Ishikawa (cell line): ENCODE measurements at regions not wholly inside any gene's neighbourhood (a gene's known extent, or its start where the extent isn't known, plus 50 kb on each side); places are given as distances from the start of the nearest gene placed in this dataset.

Experiments
- CEBPB ChIP-seq: IDR thresholded peaks from 2 replicates; pipeline ENCODE4 v1.6.1; 2012
- CREB1 ChIP-seq: IDR thresholded peaks from 2 replicates; pipeline ENCODE4 v1.6.1; 2012; ENCODE audit warnings: low read depth
- EGR1 ChIP-seq: IDR thresholded peaks from 2 replicates; pipeline ENCODE4 v1.6.1; 2012
- EP300 ChIP-seq: IDR thresholded peaks from 2 replicates; pipeline ENCODE4 v1.6.1; 2012; ENCODE audit warnings: borderline replicate concordance
- FOXM1 ChIP-seq: IDR thresholded peaks from 2 replicates; pipeline ENCODE4 v1.6.1; 2012; ENCODE audit warnings: low read depth, borderline replicate concordance
- NFIC ChIP-seq: IDR thresholded peaks from 2 replicates; pipeline ENCODE4 v1.6.1; 2012
- RAD21 ChIP-seq: IDR thresholded peaks from 2 replicates; pipeline ENCODE4 v1.6.1; 2012; ENCODE audit warnings: low read depth
- TAF1 ChIP-seq: IDR thresholded peaks from 2 replicates; pipeline ENCODE4 v1.6.1; 2012; ENCODE audit warnings: low read depth, mild to moderate bottlenecking
- TCF12 ChIP-seq: IDR thresholded peaks from 2 replicates; pipeline ENCODE4 v1.6.1; 2012; ENCODE audit warnings: low read depth
- TEAD4 ChIP-seq: IDR thresholded peaks from 2 replicates; pipeline ENCODE4 v1.6.1; 2012
- YY1 ChIP-seq: IDR thresholded peaks from 2 replicates; pipeline ENCODE4 v1.6.1; 2012; ENCODE audit warnings: low read depth
- ZBTB7A ChIP-seq: IDR thresholded peaks from 2 replicates; pipeline ENCODE4 v1.6.1; 2012; ENCODE audit warnings: low read depth
- TF ChIP-seq, protein P1 (sequence below): IDR thresholded peaks from 2 replicates; pipeline ENCODE4 v1.6.1; 2012
- TF ChIP-seq, protein P2 (sequence below): IDR thresholded peaks from 2 replicates; pipeline ENCODE4 v1.6.1; 2012
- TF ChIP-seq, protein P3 (sequence below): IDR thresholded peaks from 2 replicates; pipeline ENCODE4 v1.6.1; 2012; ENCODE audit warnings: low read depth, mild to moderate bottlenecking

DNA sequence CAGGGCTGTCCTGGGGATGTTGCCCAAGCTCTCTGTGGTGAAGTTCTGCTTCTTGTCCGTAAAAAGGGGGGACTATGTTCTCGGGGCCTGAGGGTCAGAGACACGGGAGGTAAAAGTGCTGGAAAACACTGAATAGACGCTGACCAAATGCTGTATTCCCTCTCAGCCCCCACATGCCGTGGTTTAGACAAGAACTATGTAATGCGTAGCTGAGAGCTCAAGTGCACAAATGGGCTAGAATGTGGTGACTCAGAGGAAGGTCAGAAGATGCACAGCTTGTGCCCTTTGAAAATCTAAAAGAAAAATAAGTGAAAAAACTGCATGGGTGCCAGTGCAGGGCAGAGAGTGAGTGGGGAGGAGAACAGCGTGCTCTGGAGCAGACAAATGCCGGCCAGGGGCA is 80.3 kb upstream of the MAP4K4 start:
- TF ChIP-seq RAD21 (no peak), YY1 (no peak), ZBTB7A (no peak), EP300 (no peak), TAF1 (no peak), NFIC (no peak), TCF12 (no peak), EGR1 (no peak), CEBPB (no peak), CREB1 (no peak), FOXM1 (no peak), TEAD4 (no peak)
- TF ChIP-seq, protein P1, sequence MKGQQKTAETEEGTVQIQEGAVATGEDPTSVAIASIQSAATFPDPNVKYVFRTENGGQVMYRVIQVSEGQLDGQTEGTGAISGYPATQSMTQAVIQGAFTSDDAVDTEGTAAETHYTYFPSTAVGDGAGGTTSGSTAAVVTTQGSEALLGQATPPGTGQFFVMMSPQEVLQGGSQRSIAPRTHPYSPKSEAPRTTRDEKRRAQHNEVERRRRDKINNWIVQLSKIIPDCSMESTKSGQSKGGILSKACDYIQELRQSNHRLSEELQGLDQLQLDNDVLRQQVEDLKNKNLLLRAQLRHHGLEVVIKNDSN: no peak
- TF ChIP-seq, protein P2, sequence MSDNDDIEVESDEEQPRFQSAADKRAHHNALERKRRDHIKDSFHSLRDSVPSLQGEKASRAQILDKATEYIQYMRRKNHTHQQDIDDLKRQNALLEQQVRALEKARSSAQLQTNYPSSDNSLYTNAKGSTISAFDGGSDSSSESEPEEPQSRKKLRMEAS: no peak
- TF ChIP-seq, protein P3, sequence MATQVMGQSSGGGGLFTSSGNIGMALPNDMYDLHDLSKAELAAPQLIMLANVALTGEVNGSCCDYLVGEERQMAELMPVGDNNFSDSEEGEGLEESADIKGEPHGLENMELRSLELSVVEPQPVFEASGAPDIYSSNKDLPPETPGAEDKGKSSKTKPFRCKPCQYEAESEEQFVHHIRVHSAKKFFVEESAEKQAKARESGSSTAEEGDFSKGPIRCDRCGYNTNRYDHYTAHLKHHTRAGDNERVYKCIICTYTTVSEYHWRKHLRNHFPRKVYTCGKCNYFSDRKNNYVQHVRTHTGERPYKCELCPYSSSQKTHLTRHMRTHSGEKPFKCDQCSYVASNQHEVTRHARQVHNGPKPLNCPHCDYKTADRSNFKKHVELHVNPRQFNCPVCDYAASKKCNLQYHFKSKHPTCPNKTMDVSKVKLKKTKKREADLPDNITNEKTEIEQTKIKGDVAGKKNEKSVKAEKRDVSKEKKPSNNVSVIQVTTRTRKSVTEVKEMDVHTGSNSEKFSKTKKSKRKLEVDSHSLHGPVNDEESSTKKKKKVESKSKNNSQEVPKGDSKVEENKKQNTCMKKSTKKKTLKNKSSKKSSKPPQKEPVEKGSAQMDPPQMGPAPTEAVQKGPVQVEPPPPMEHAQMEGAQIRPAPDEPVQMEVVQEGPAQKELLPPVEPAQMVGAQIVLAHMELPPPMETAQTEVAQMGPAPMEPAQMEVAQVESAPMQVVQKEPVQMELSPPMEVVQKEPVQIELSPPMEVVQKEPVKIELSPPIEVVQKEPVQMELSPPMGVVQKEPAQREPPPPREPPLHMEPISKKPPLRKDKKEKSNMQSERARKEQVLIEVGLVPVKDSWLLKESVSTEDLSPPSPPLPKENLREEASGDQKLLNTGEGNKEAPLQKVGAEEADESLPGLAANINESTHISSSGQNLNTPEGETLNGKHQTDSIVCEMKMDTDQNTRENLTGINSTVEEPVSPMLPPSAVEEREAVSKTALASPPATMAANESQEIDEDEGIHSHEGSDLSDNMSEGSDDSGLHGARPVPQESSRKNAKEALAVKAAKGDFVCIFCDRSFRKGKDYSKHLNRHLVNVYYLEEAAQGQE: no peak

DNA sequence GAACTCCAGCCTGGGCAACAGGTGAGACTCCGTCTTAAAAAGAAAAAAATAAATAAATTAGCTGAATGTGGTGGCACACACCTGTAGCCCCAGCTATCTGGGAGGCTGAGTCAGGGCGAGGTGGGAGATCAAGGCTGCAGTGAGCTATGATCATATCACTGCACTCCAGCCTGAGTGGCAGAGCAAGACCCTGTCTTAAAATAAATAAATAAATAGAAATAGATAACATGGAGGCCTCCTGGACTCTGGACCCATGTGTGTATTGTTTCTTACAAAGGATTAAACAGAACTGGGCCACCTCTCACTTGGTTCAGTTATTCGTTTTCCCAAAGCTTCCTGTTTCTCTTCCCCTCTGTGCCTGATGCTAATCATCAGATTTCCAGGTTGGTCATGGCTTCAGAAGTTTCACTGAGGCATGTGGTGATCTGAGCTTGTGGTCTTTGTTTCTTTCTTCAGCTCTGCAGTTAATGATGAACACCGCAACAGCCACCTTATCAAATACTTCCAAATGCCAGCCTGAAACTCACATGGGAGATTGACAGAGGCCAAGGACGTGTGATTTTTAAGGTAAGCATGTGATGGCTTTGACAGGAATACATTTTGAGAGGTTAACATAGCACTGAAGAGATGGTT is 83.3 kb upstream of the MAP4K4 start:
- TF ChIP-seq NFIC (no peak), TAF1 (no peak), EGR1 (no peak), CREB1 (no peak), TCF12 (no peak), EP300 (no peak), ZBTB7A (no peak), RAD21 (no peak), FOXM1 (no peak), TEAD4 (no peak), YY1 (no peak), CEBPB (no peak)
- TF ChIP-seq, protein P3: no peak
- TF ChIP-seq, protein P2: no peak
- TF ChIP-seq, protein P1: no peak

DNA sequence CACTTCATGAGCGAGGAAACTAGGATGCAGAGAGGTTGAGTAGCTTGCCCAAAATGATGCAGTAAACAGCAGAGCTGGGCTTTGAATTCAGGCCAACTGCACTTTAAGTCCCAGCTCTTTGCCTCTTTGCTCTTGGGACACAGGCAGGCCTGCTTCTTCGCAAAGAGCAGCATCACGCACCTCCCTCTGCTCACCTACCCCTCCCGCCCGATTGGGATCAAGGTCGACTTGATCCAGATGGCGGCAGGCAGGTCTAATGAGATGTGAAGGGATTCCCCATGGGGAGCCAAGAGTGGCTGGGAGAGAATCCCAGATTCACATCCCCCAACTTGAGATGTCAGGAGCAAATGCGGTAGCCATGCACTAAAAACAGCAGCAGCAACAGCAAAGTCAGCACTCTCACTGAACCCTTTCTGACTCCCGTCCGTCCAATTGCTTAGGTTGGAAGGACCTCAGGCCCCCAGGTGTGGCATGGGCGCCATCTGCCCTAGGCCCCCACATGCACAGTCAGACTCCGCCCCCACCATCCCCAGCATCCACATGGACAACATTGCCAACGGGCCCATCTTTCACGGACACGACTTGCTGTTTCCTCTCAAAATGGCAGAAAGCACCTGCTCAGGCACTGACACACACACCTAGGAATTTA is 84.3 kb upstream of the MAP4K4 start:
- TF ChIP-seq RAD21 (no peak), ZBTB7A (no peak), YY1 (no peak), EP300 (no peak), EGR1 (no peak), TAF1 (no peak)

DNA sequence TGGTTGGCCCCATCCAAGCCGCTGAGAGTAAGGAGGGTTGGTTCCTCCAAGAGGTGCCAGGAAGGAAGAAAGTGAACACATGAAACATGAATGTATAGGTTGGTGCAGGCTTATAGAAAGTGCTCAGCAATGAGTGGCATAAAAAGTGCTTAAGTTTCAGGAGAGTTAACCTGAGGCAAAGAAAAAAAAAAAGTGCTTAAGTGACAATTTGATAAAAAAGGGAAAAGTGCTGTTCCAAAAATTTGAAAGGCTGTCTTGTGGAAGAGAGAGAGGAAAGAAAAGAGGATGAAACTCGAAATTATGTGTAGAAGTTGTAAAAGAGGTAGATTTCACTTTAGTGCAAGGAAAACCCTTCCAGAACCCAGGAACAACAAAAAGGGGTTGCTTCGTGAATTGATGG is 85.5 kb upstream of the MAP4K4 start:
- TF ChIP-seq YY1: no peak
- TF ChIP-seq CREB1: no peak

DNA sequence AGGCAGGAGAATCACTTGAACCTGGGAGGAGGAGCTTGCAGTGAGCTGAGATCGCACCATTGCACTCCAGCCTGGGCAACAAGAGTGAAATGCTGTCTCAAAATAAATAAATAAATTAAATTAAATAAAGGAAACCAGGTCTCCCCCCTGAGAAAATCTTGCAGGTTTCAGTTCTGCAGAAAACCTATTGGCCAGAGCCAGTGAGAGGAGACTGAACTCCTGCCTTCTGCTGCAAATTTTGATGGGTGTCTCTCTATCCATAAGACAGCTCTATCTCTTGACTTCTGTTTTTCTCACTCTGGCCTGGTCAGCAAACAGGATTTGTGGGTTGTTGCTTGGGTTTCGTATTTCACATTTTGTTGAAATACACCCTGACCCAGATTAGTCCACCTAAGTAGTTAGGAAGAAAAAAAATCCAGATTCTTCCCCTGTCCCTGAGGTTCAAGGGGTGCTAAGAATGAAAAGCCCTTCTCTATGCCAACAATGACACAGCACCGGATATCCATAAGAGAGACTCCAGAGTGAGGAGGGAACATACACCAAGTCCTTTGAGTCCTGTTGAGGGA is 86.7 kb upstream of the MAP4K4 start:
- TF ChIP-seq TEAD4 (no peak), RAD21 (no peak), TAF1 (no peak), YY1 (no peak), CEBPB (no peak), TCF12 (no peak), FOXM1 (no peak)

DNA sequence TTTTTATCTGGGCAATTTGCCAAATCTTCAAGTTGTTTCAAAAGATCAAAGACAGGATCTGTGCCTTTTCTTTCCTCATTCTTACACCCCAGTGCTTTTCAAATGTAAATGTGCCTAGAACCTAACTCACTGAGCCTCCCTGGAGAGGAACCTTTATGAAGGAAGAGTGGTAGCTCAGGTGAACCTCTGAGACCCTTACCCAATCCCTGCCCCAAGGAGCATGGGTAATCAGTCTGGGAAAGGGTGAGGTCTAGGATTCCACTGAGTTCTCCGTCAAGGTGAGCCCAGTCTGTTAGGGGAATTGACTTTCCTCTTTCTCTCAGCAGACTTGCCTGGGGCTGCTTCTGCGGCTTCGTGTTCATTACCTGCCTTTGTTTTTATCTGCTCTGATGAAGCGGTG is 88.1 kb upstream of the MAP4K4 start:
- TF ChIP-seq TEAD4: no peak
- no peak for TF ChIP-seq EGR1
- TF ChIP-seq EP300: no peak
- no peak for TF ChIP-seq FOXM1
- TF ChIP-seq CEBPB: no peak
- TF ChIP-seq TCF12: no peak
- TF ChIP-seq ZBTB7A: no peak
- no peak for TF ChIP-seq YY1
- TF ChIP-seq, protein P3: no peak
- TF ChIP-seq, protein P2: no peak
- TF ChIP-seq TAF1: no peak
